SKM-1 treated with dmso at 0.1 percent for 144 hours (cell line): ENCODE measurements at regions not wholly inside any gene's neighbourhood (a gene's known extent, or its start where the extent isn't known, plus 50 kb on each side); places are given as distances from the start of the nearest gene placed in this dataset.

Source experiments
- DNase-seq: peaks from one replicate; lab custom pipeline; 2025; ENCODE audit not compliant: unreplicated experiment; lab: John Stamatoyannopoulos, UW

DNA sequence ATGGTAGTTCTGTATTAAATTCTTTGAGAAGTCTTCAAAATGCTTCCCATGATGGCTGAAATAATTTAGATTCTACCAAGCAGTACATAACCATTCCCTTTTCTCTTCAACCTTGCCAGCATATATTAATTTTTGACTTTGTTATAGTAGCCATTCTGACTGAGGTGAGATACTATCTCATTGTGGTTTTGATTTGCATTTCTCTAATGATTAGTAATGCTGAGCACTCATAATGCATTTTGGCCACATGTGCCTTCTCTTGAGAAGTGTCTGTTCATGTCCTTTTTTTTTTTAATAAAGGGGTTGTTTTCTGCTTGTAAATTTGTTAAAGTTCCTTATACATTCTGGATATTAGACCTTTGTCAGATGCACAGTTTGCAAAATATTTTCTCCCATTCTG, 173.9 kb downstream of the CALCRL start:
- no peak for DNase-seq

DNA sequence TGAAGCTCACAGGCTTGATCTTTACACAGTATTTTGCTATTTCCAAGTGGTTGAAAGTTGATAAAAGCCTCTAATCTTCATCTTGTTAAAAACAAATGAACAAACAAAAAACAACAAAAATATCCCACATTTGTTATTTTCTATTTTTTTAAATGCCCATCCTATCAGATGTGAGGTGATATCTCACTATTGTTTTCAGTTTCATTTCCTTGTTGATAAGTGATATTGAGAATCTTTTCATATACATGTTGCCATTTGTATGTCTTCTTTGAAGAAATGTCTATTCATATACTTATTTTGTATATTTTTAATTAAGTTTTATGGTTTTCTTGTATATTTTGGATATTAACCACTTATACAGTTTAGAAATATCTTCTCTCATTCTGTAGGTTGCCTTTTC, 175.8 kb downstream of the CALCRL start:
- no peak for DNase-seq

DNA sequence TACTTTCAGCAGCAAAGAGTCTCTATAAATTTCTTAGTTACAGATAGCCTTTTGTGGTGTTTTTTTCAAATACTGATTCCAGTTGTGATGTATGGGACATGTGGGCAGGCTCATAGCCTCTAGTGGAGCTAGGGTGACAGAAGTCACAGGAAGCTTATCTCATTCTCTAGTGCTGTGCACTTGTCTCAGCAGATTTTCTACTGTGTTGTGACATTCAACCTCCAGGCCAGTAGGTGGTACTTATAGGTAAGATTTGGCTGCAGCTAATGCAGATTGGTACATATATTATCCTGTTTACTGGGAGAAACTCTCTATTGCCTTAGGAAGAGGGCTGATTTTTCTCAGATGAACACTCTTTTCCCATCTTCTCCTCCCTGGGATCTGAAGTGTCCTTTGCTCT, 176.2 kb downstream of the CALCRL start:
- DNase-seq, result no peak

DNA sequence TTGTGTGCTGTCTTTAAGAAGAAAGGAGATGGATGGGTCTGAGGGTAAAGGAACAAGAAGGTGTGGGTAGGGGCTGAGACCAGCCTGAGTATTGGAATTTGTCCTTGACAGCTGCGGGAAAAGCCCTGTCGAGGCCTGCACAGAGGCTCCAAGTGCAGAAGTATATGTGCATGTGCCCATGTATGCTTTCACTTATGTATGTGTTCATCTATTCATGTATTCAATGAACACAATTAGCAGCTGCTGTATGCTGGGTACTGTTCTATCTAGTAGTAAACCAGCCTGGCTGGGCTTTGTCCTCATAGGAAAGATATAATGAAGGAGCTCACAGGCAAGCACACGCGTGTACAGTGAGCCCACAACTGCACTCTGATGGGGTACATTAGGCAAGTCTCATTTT, 181.4 kb downstream of the CALCRL start:
- no peak for DNase-seq

DNA sequence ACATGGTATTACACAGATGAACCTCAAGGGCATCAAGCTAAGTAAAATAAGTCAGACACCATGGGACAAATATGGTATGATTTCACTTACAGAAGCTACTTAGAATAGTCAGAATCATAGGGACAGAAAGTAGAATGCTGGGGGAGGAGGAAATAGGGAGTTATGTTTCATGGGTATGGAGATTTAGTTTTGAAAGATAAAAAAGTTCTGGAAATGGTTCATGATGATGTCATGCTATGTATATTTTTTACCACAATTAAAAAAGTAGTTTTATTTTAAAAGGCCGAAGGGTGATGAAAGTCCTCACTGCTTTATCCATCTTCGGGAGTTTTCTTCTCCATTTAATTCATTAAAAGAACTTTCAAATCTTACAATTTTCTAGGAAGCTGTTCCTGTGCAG, 181.9 kb downstream of the CALCRL start:
- no peak for DNase-seq

DNA sequence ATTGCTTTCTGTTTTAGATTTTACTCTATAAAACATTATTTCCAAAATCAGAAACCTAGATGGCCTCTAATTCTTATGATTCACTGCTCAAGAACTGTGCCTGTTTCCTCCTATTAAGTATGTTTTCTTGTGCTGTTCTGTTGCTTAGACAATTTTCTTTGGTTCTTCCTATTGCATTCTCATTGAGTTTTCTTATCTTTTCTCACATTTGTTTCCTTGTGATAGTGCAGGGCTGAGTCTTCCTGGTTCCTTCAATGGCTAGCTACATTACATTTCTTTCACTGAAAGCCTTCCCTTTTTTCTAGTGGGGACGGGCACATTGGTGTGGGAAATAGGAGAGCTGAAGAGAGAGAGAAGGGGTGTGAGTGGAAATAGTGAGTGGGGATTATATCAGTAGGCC, 183.4 kb downstream of the CALCRL start:
- DNase-seq, result no peak

DNA sequence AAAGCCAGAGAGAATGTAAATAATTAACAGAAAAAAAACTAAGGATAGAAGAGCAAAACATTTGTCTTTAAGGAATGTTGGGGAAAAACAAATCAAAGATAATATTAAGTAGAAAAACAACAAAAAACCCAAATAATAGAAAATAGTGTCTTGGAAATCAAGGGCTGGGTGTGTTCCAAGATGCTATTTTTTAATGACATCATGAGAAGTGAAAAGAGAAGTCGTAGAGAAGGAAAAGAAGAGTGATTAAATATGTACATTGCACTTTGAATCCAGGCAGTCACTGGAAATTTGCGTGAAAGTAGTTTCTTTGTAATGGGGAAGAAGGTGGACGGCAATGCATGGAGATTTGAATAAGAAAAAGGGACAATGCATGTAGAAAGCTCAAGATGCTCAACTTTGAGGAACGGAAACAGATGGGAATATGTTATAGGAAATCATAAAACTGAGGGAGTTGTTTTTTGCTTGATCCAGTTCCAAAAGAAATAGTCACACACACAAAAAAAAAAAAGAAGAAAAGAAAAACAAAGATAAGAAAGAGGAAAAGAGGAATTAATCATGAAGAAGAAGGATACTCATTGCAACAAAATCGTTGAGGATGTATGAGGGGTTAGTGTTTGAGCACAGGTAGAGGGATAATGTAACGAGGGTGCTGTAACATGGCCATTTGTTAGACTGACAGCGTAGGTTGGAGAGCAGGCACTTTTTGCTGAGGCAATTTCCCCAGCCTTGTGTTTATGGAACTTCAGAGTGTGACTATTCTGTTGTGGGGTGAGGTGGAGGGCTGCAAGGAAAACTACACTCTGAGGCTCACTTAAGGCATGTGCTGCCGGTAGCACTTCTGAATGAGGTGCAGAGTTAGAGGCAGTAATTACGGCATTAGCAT, 184.1 kb downstream of the CALCRL start:
- DNase-seq, result no peak

DNA sequence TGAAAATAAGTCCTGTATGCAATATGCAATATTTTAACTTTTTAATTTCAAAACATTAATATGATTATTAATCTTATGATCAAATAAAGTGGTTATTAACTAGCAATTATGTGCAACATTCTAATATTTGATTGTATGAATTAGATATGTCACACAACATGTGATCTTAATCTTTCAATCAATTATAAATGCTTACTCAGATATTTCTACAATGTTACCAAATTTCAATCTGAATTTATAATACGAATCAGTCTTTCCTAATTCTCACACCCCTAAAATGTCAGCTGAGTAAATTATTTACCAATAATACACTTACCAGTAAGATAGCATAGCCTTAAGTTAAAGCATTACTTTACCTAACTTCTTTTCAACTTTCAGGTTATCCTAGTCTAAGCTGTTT, 186.3 kb downstream of the CALCRL start:
- no peak for DNase-seq

DNA sequence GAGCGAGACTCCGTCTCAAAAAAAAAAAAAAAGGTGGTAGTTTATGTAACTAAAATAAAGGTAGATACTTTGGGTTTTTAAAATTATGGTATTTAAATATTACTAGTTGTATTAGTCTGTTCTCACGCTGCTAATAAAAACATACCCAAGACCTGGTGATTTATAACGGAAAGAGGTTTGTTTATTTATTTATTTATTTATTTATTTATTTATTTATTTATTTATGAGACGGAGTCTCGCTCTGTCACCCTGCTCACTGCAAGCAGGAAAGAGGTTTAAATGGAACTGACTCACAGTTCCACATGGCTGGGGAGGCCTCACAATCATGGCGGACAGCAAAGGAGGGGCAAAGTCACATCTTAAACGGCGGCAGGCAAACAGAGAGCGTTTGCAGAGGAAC, 196.0 kb downstream of the CALCRL start:
- no peak for DNase-seq

DNA sequence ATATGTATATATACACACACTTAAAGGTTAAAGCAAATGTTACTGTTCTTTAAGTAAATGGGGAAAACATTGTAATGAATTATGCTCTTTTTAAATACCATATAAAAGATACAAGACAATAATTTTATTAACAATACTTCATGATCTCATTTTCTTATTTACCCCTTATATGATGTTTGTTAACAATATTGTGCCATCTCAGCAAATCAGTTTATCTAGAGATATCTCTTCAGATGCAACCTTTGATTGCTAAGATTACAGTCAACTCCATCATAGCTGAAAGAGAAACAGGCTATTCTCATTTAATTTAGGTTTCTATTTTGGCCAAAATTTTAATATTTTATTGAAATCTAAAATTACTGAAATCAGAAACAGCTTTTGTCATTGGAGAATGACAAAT, 197.9 kb downstream of the CALCRL start:
- no peak for DNase-seq

DNA sequence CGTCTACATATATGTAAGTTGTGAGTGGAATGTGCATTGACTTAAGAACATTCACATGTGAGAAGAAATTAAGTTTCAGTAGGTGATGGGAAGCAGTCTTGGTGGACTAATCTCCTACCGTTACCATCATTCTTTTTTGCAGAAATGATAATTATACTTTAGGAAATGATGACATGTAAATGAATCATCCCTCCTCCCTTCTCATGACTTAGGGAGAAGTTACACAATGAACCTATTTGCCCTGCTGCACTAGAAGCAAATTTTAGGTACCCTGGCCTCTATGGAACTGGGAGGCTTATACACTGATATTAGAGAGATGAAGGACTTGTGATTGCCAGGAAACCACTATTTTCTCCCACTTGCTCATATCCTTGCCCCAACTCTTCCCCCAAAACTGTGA, 214.2 kb downstream of the CALCRL start:
- DNase-seq, result no peak

DNA sequence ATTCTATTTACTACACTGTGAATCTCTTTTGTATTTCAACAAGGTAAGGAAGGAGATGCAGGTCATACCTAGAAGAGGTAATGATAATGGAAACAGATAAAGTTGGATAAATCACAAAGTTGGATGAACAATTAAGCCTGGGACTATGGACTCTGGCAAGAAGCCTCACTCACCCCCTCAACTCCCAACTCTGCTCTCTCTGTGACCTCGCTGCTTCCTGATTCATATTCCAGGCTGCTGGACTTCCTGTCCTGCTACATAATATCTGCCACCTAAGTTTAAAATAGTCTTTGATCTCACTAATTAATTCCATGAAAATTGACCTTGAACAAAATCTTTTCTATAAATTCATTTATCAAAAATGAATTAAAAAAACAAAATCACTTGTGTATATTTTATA, 215.3 kb downstream of the CALCRL start:
- no peak for DNase-seq

DNA sequence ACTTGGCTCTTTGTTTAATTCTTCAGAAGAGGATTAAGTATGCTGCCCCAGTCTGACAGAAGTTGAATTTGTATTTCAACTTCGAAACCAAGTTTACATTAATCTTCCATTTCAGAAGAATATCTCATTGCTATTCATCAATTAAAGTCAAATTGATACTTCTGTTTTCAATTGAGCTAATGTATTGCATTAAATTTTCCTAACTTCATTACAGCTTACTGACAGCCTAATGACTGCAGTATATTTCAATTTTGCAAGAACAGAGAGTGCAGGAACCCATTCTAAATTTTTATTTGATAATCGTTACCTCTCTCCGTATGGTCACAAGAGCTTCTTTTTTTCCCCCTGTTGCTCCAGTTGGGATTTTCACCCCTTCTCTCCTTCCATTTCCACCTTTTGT, 218.0 kb downstream of the CALCRL start:
- no peak for DNase-seq

DNA sequence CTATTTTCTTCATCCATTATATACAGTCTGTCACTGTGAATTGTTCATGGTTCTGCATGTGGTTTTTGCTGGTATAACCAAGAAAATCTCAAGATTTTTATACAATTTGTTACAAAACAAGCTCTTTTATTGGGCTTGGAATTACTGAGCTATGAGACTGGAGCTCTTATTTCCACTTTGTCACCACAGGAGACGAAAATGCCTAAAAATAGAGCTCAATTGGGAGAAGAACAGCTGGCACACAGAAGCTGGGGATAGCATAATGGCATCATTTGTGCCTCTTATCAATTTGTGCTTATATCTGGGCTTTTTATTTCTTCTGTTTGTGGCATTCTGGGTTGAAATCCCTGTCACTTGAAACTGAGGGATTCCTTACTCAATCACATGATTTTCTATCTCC, 219.1 kb downstream of the CALCRL start:
- DNase-seq, result no peak

DNA sequence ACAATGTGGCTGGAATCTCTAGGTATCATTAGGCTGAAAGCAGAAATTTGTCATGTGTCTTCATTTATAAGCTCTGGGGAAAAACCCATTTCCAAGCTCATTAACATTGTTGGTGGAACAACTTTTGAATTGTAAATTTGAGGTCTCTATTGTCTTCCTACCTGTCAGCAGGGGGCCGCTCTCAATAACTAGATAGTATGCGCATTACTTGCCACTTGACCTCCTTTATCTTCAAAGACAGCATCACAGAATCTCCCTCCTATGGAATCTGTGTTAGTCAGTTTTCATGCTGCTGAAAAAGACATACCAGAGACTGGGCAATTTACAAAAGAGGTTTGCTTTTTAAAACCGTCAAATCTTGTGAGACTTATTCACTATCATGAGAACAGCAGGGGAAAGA, 223.1 kb downstream of the CALCRL start:
- DNase-seq, result no peak

DNA sequence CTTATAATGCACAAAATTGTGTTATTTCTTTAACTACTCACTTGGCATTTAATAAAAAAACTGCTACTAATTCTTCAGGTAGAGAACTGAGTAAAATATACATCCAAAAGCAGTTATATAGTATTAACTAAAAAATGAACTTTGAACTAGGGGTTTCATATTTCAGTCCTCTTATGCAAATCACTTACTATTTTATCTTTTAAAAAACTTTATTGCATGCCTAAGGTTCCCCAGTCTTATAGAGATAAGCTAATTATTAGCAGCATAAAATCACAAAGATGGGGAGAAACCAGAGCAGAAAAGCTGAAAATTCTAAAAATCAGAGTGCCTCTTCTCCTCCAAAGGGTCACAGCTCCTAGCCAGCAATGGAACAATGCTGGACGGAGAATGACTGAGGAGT, 228.0 kb downstream of the CALCRL start:
- DNase-seq, result no peak

DNA sequence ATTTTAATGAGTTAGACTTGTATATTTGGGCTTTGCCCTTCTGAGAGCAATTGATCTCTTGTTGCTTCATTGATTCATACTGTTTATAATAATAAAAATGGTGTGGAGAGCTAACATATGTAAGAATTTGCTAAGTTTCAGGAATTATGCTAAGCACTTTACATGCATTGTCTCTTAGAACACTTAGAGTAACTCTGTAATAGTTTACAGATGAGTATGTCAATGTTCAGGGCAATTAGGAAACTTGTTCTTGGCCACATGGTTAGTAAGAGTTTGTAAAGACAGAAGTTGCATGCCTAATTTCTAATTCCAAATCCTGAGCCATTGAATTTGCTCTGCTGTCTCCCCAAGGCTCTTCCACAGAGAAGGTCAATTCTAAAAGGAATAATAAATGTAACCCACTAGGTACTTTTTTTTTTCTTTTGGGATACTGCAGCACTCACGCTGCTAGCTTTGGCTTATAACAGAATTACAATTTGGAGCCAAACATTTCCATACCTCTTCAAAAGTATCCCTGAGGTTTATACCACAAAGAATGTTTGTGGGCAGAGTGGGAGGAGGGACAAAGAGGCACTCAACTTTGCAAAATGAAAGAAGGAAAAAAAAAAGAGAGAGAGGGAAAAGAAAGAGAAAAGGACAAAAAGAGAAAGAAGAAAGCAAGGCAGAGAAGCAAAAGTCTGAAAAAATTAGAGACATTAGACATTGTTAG, 232.4 kb downstream of the CALCRL start:
- DNase-seq, result no peak

DNA sequence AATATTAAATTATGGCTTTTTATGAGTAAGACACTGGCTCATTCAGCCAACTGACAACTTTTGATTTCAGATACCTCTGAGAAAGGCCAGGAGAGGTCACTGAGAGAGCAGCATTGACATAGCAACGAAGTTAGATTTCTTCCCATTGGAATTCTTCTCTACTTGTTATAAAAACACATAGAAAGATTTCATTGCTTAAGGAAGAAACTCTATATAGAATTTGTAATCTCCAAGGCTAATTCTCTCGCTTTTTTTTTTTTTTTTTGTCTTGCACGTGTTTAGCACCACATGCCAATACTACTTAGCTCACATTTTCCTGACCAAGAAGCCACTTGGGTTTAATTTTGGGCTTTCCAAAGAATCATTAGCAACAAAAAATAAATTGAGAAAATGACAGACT, 233.7 kb downstream of the CALCRL start:
- DNase-seq, result no peak

DNA sequence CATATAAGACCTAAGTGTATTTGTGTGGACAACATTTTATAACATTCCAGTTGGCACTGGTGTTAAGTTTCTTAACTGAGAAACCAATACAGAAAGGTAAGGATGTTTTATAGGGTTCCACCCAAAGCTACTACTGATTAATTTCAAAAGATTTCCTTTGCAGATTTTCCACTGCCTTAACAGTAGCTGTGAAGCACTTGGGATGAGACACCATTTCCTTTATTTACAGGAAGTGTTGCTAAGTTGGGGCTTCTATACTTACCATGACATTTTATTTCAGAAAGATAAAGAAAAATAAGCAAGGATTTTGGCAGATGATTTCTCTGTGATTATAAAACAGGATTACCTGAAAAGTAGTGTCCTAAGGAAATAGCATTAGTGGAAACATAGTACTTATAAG, 234.3 kb downstream of the CALCRL start:
- no peak for DNase-seq

DNA sequence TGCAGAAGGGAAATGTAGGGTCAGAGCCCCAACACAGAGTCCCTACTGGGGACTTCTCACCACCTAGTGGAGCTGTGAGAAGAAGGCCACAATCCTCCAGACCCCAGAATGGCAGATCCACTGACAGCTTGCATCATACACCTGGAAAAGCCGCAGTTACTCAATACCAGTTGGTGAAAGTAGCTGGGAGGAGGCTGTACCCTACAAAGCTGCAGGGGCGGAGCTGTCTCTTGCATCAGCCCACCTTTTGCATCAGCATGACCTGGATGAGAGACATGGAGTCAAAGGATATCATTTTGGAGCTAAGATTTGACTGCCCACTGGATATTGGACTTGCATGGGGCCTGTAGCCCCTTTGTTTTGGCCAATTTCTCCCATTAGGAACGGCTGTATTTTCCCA, 237.3 kb downstream of the CALCRL start:
- DNase-seq, result no peak

DNA sequence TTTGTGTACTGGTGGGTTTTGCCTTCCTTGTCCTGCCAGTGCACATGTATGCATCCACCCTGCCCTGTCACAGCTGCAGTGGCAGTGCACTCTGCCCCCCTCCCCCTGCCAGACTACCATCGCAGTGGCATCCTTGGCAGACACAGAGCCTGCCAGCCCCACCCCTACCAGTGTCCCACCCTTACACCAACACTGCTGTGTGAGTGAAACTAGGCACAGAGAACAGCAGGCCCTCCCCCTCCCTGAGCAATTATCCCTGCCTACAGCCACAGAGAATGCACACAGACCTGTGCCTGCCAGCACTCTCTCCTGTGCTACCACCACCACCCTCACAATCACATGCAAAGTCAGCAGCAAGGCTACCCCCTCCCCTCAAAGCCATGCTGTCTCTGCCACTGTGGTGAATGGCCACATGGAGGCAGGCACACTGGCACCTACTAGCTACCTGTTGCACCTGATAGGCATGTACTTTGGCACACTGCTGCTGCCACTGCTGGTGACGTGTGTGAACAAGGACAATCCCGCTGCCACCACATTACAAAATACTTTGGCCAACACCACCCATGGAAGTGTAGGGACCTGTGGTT, 239.8 kb downstream of the CALCRL start:
- no peak for DNase-seq

DNA sequence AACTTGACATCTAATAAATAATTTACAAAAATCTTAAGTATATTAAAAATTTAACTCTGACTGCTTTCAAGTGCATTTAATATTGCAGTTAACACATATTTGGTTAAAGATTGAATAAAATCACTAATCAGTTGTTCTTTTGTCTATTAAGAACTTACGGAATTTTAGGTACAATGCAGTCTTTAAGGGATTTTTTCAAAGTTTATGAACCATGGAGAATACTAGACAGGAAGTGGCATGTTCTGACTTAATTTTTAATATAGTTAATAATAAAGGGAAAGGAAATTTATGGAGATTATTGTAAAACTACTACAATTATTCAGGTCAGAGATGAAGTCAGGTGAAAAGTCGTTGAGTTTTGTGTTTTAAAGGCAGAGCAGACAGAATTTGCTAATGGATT, 240.9 kb downstream of the CALCRL start:
- no peak for DNase-seq
